ENCODE measurements at regions not wholly inside any gene's neighbourhood (a gene's known extent, or its start where the extent isn't known, plus 50 kb on each side); places are given as distances from the start of the nearest gene placed in this dataset.

DNA sequence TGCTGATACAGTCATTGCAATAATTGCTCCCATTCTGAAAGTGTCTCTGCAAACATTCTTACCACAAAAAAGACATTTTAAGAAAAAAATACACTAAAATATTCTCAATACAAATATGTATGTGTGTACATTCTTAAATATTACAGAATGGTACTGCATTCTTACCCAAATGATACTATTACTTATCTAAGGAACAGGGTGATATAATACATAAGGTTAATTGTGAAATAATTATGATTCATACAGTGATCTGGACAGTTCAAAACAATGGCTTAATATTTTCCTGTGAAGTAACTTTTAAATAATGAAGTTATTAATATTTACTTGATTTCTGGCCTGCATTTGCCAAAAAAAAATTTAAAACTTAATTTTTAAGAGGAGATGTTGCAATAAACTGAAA is 694.6 kb downstream of the TUSC7 start:
- no peak overlapping the region for H2BK5ac ChIP-seq (ENCODE audit: low read length)
- H2AFZ ChIP-seq (ENCODE audit: low read length): no peak overlapping the region
- H4K8ac ChIP-seq (ENCODE audit: low read depth, low read length): no peak overlapping the region
- no peak overlapping the region for H2AK5ac ChIP-seq (ENCODE audit: low read depth, low read length)
- no peak overlapping the region for H2BK12ac ChIP-seq (ENCODE audit: low read length)
- H3K9ac ChIP-seq (ENCODE audit: low read depth, low read length, poor library complexity): no peak overlapping the region
- no peak for DNase-seq (ENCODE audit: low spot score)
- H3K4me1 ChIP-seq (ENCODE audit: control insufficient read depth in 2 of 2, insufficient read depth in 1 of 2, low read depth in 1 of 2, low read length in 2 of 2): peaks cover 7 to 12% of the 10 kb centered on the region in 2 donors
- H3K36me3 ChIP-seq (replicated peaks in 1 of 2; ENCODE audit: control insufficient read depth in 2 of 2, insufficient read depth in 2 of 2, low read length in 2 of 2): no peaks in the 10 kb centered on the region
- no peak overlapping the region for H2BK15ac ChIP-seq (ENCODE audit: low read length)
- no peak overlapping the region for H4K91ac ChIP-seq (ENCODE audit: low read depth, low read length, poor library complexity)
- H2BK120ac ChIP-seq (ENCODE audit: low read depth, low read length): no peak overlapping the region
- H3K4me3 ChIP-seq (ENCODE audit: low read length in 2 of 2): no peak overlapping the region
- no peaks in the 10 kb centered on the region for H3K27me3 ChIP-seq (ENCODE audit: control insufficient read depth in 3 of 3, insufficient read depth in 3 of 3, low read depth in 1 of 3, low read length in 3 of 3)
- no peaks in the 10 kb centered on the region for H3K9me3 ChIP-seq (replicated peaks in 1 of 2; ENCODE audit: control insufficient read depth in 2 of 2, insufficient read depth in 1 of 2, low read depth in 1 of 2, low read length in 2 of 2)
- H3K23ac ChIP-seq (ENCODE audit: low read depth, low read length, poor library complexity): no peak overlapping the region
- H3K27ac ChIP-seq (replicated peaks; ENCODE audit: low read length): no peak overlapping the region
- no peak overlapping the region for H3K4ac ChIP-seq (ENCODE audit: low read length)
- no peaks in the 10 kb centered on the region for H3K79me1 ChIP-seq (ENCODE audit: low read depth, low read length)
- no peak overlapping the region for H3K4me2 ChIP-seq (ENCODE audit: insufficient read depth, low read length, poor library complexity, severe bottlenecking)
- H3K18ac ChIP-seq (ENCODE audit: low read length): no peak overlapping the region
- H3K14ac ChIP-seq (ENCODE audit: low read length): no peak overlapping the region

DNA sequence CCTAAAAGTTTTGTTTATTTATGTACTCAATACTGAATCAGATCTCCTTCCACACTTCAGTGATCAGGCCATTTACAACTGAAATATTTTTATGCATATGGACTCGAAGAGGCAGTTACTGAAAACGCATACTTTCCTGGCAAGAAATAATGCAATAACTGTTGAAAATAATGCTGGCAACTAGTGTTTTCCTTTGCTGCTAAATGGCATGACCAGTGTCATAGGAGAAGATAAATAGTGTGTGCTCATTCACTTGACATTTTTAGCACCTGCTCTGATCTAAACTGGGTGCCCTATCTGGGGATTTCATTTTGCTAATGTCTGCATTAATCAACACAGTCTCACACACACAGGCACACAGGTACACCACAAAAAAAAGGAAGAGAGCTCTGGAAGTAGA is 695.2 kb downstream of the TUSC7 start:
- no peak overlapping the region for H2AFZ ChIP-seq (ENCODE audit: low read length)
- H3K4me3 ChIP-seq (ENCODE audit: low read length in 2 of 2): no peak overlapping the region
- H3K14ac ChIP-seq (ENCODE audit: low read length): no peak overlapping the region
- H2BK5ac ChIP-seq (ENCODE audit: low read length): no peak overlapping the region
- H4K91ac ChIP-seq (ENCODE audit: low read depth, low read length, poor library complexity): no peak overlapping the region
- H3K27me3 ChIP-seq (ENCODE audit: control insufficient read depth in 3 of 3, insufficient read depth in 3 of 3, low read depth in 1 of 3, low read length in 3 of 3): no peaks in the 10 kb centered on the region
- H3K79me1 ChIP-seq (ENCODE audit: low read depth, low read length): no peaks in the 10 kb centered on the region
- no peak overlapping the region for H2BK12ac ChIP-seq (ENCODE audit: low read length)
- H3K4ac ChIP-seq (ENCODE audit: low read length): no peak overlapping the region
- no CpG with 5 or more reads among the region's 2 CpGs for WGBS, 2 donors (ENCODE audit: extremely low coverage in 2 of 2, insufficient read length in 2 of 2, insufficient replicate concordance in 1 of 2)
- H3K27ac ChIP-seq (replicated peaks; ENCODE audit: low read length): no peak overlapping the region
- H3K4me1 ChIP-seq (ENCODE audit: control insufficient read depth in 2 of 2, insufficient read depth in 1 of 2, low read depth in 1 of 2, low read length in 2 of 2): peaks cover 5 to 7% of the 10 kb centered on the region in 2 donors
- H3K18ac ChIP-seq (ENCODE audit: low read length): no peak overlapping the region
- no peak overlapping the region for H3K4me2 ChIP-seq (ENCODE audit: insufficient read depth, low read length, poor library complexity, severe bottlenecking)
- no peak overlapping the region for H2BK120ac ChIP-seq (ENCODE audit: low read depth, low read length)
- H2BK15ac ChIP-seq (ENCODE audit: low read length): no peak overlapping the region
- DNase-seq (ENCODE audit: low spot score): no peak
- no peak overlapping the region for H4K8ac ChIP-seq (ENCODE audit: low read depth, low read length)
- H3K36me3 ChIP-seq (replicated peaks in 1 of 2; ENCODE audit: control insufficient read depth in 2 of 2, insufficient read depth in 2 of 2, low read length in 2 of 2): no peaks in the 10 kb centered on the region
- H3K9me3 ChIP-seq (replicated peaks in 1 of 2; ENCODE audit: control insufficient read depth in 2 of 2, insufficient read depth in 1 of 2, low read depth in 1 of 2, low read length in 2 of 2): no peaks in the 10 kb centered on the region
- H2AK5ac ChIP-seq (ENCODE audit: low read depth, low read length): no peak overlapping the region
- no peak overlapping the region for H3K9ac ChIP-seq (ENCODE audit: low read depth, low read length, poor library complexity)
- H3K23ac ChIP-seq (ENCODE audit: low read depth, low read length, poor library complexity): no peak overlapping the region

DNA sequence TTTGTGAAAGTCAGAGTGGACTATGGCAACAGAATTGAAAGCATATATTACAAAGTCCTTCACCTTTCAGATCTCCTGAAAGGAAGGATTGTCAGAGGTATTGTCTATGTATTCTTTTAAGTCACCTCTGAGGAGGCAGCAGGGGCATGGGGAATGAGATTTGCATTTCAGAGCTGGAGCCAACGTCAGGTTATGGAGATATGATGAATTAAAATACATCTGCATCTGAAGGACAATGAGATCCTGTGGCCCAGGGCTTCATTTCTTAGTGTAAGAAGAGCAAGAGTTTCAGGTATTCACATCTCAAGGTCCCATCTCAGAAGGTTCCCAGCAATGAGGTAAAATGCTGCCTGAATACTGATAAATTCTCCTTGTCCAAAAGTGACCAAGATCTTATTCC is 695.8 kb downstream of the TUSC7 start:
- H2AFZ ChIP-seq (ENCODE audit: low read length): no peak overlapping the region
- H3K27me3 ChIP-seq (ENCODE audit: control insufficient read depth in 3 of 3, insufficient read depth in 3 of 3, low read depth in 1 of 3, low read length in 3 of 3): no peaks in the 10 kb centered on the region
- H3K36me3 ChIP-seq (replicated peaks in 1 of 2; ENCODE audit: control insufficient read depth in 2 of 2, insufficient read depth in 2 of 2, low read length in 2 of 2): no peaks in the 10 kb centered on the region
- H3K18ac ChIP-seq (ENCODE audit: low read length): no peak overlapping the region
- H3K14ac ChIP-seq (ENCODE audit: low read length): no peak overlapping the region
- H4K8ac ChIP-seq (ENCODE audit: low read depth, low read length): no peak overlapping the region
- no peaks in the 10 kb centered on the region for H3K9me3 ChIP-seq (replicated peaks in 1 of 2; ENCODE audit: control insufficient read depth in 2 of 2, insufficient read depth in 1 of 2, low read depth in 1 of 2, low read length in 2 of 2)
- H3K4me1 ChIP-seq (ENCODE audit: control insufficient read depth in 2 of 2, insufficient read depth in 1 of 2, low read depth in 1 of 2, low read length in 2 of 2): peaks cover under 1 to 7% of the 10 kb centered on the region in 2 donors
- DNase-seq (ENCODE audit: low spot score): no peak
- no peak overlapping the region for H2BK5ac ChIP-seq (ENCODE audit: low read length)
- no peak overlapping the region for H3K23ac ChIP-seq (ENCODE audit: low read depth, low read length, poor library complexity)
- H4K91ac ChIP-seq (ENCODE audit: low read depth, low read length, poor library complexity): no peak overlapping the region
- no peak overlapping the region for H3K9ac ChIP-seq (ENCODE audit: low read depth, low read length, poor library complexity)
- H3K27ac ChIP-seq (replicated peaks; ENCODE audit: low read length): no peak overlapping the region
- no CpG with 5 or more reads among the region's 1 CpG for WGBS, 2 donors (ENCODE audit: extremely low coverage in 2 of 2, insufficient read length in 2 of 2, insufficient replicate concordance in 1 of 2)
- no peak overlapping the region for H2AK5ac ChIP-seq (ENCODE audit: low read depth, low read length)
- no peak overlapping the region for H2BK15ac ChIP-seq (ENCODE audit: low read length)
- no peak overlapping the region for H3K4ac ChIP-seq (ENCODE audit: low read length)
- H3K4me3 ChIP-seq (ENCODE audit: low read length in 2 of 2): no peak overlapping the region
- no peaks in the 10 kb centered on the region for H3K79me1 ChIP-seq (ENCODE audit: low read depth, low read length)
- no peak overlapping the region for H2BK120ac ChIP-seq (ENCODE audit: low read depth, low read length)
- no peak overlapping the region for H3K4me2 ChIP-seq (ENCODE audit: insufficient read depth, low read length, poor library complexity, severe bottlenecking)
- no peak overlapping the region for H2BK12ac ChIP-seq (ENCODE audit: low read length)

DNA sequence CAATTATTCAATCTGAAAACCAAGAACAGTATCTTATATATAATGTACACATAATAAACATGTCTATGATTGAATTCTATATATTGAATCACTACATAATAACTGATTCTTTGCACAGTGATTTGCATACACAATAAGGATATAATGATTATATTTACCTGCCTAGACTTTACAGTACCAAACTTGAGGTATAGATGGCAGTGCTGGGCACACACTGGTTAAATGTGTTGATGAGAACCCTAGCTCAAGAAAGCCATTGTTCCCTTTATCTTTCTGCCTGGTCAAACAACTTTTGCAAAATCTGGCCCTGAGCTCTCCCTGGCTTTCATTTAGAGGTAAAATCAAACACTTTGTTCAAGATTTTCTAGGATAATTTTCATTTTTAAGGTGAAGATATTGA is 697.7 kb downstream of the TUSC7 start:
- H3K14ac ChIP-seq (ENCODE audit: low read length): no peak overlapping the region
- no peaks in the 10 kb centered on the region for H3K79me1 ChIP-seq (ENCODE audit: low read depth, low read length)
- H3K36me3 ChIP-seq (replicated peaks in 1 of 2; ENCODE audit: control insufficient read depth in 2 of 2, insufficient read depth in 2 of 2, low read length in 2 of 2): no peaks in the 10 kb centered on the region
- H2AFZ ChIP-seq (ENCODE audit: low read length): peak overlapping the region; percentile 39
- H4K8ac ChIP-seq (ENCODE audit: low read depth, low read length): no peak overlapping the region
- H3K4ac ChIP-seq (ENCODE audit: low read length): no peak overlapping the region
- H2BK5ac ChIP-seq (ENCODE audit: low read length): no peak overlapping the region
- H3K27ac ChIP-seq (replicated peaks; ENCODE audit: low read length): no peak overlapping the region
- H4K91ac ChIP-seq (ENCODE audit: low read depth, low read length, poor library complexity): no peak overlapping the region
- H3K4me1 ChIP-seq (ENCODE audit: control insufficient read depth in 2 of 2, insufficient read depth in 1 of 2, low read depth in 1 of 2, low read length in 2 of 2): peaks cover 4 to 7% of the 10 kb centered on the region in 2 donors
- no peak overlapping the region for H2BK120ac ChIP-seq (ENCODE audit: low read depth, low read length)
- no peak overlapping the region for H2BK12ac ChIP-seq (ENCODE audit: low read length)
- H3K9ac ChIP-seq (ENCODE audit: low read depth, low read length, poor library complexity): no peak overlapping the region
- no peaks in the 10 kb centered on the region for H3K9me3 ChIP-seq (replicated peaks in 1 of 2; ENCODE audit: control insufficient read depth in 2 of 2, insufficient read depth in 1 of 2, low read depth in 1 of 2, low read length in 2 of 2)
- no peak overlapping the region for H3K18ac ChIP-seq (ENCODE audit: low read length)
- H3K4me3 ChIP-seq (ENCODE audit: low read length in 2 of 2): no peak overlapping the region
- no peak overlapping the region for H2BK15ac ChIP-seq (ENCODE audit: low read length)
- H3K4me2 ChIP-seq (ENCODE audit: insufficient read depth, low read length, poor library complexity, severe bottlenecking): no peak overlapping the region
- H3K23ac ChIP-seq (ENCODE audit: low read depth, low read length, poor library complexity): no peak overlapping the region
- no peaks in the 10 kb centered on the region for H3K27me3 ChIP-seq (ENCODE audit: control insufficient read depth in 3 of 3, insufficient read depth in 3 of 3, low read depth in 1 of 3, low read length in 3 of 3)
- no peak overlapping the region for H2AK5ac ChIP-seq (ENCODE audit: low read depth, low read length)
- DNase-seq (ENCODE audit: low spot score): no peak

Measured in neuronal stem cell (in vitro differentiated cells).